KOPT-K1 (cell line): ENCODE measurements at regions not wholly inside any gene's neighbourhood (a gene's known extent, or its start where the extent isn't known, plus 50 kb on each side); places are given as distances from the start of the nearest gene placed in this dataset.

Experiments used
- H3K27ac ChIP-seq: fragments of 200-600 bp; sonication (generic); 2 replicates; pipeline ENCODE4 v1.5.1; 2016; ENCODE audit warnings: antibody characterized with exemption, mild to moderate bottlenecking, low read depth, low read length; ENCODE audit not compliant: poor library complexity, severe bottlenecking
- H3K36me3 ChIP-seq: fragments of 200-600 bp; sonication (generic); 2 replicates; pipeline ENCODE4 v1.5.1; 2017; ENCODE audit warnings: antibody characterized with exemption, mild to moderate bottlenecking, low read length, moderate library complexity; ENCODE audit not compliant: insufficient read depth
- H3K9me3 ChIP-seq: fragments of 200-600 bp; sonication (generic); 2 replicates; pipeline ENCODE4 v1.5.1; 2017; ENCODE audit warnings: antibody characterized with exemption, low read length, mild to moderate bottlenecking; ENCODE audit not compliant: insufficient read depth, poor library complexity, severe bottlenecking

GRCh38 chr5:158644301-158644700, 455.4 kb downstream of the EBF1 start:
- Histone ChIP-seq H3K27ac (no peak overlapping the region), H3K36me3 (no peaks in the 10 kb centered on the region), H3K9me3 (no peaks in the 10 kb centered on the region)

- Histone ChIP-seq H3K27ac (no peak overlapping the region), H3K36me3 (no peaks in the 10 kb centered on the region), H3K9me3 (no peaks in the 10 kb centered on the region)
These were observed 455.9 kb downstream of the EBF1 start for GRCh38 chr5:158643840-158644239.

GRCh38 chr5:158642879-158643278, 456.8 kb downstream of the EBF1 start:
- H3K36me3 ChIP-seq = no peaks in the 10 kb centered on the region

GRCh38 chr5:158641016-158641415, 458.7 kb downstream of the EBF1 start:
- H3K9me3 ChIP-seq = no peaks in the 10 kb centered on the region
- H3K27ac ChIP-seq = no peak overlapping the region
- no peaks in the 10 kb centered on the region for H3K36me3 ChIP-seq

More at GRCh38 chr5:158642879-158643278, 456.8 kb downstream of the EBF1 start:
- Histone ChIP-seq H3K9me3 (no peaks in the 10 kb centered on the region), H3K27ac (no peak overlapping the region)

- H3K27ac ChIP-seq = no peak overlapping the region
- H3K36me3 ChIP-seq = no peaks in the 10 kb centered on the region
- no peaks in the 10 kb centered on the region for H3K9me3 ChIP-seq
These were observed 459.1 kb downstream of the EBF1 start for GRCh38 chr5:158640593-158640980.

- H3K36me3 ChIP-seq = no peaks in the 10 kb centered on the region
- no peaks in the 10 kb centered on the region for H3K9me3 ChIP-seq
- no peak overlapping the region for H3K27ac ChIP-seq
These were observed 459.7 kb downstream of the EBF1 start for GRCh38 chr5:158639881-158640592.

- Histone ChIP-seq H3K27ac (no peak overlapping the region), H3K9me3 (no peaks in the 10 kb centered on the region), H3K36me3 (no peaks in the 10 kb centered on the region)
These were observed 461.3 kb downstream of the EBF1 start for GRCh38 chr5:158638396-158638795.

- H3K9me3 ChIP-seq = no peaks in the 10 kb centered on the region
These were observed 462.7 kb downstream of the EBF1 start for GRCh38 chr5:158637039-158637438.

GRCh38 chr5:158635565-158635964, 464.2 kb downstream of the EBF1 start:
- no peaks in the 10 kb centered on the region for H3K36me3 ChIP-seq
- H3K9me3 ChIP-seq = no peaks in the 10 kb centered on the region
- H3K27ac ChIP-seq = no peak overlapping the region

More at GRCh38 chr5:158637039-158637438, 462.7 kb downstream of the EBF1 start:
- H3K27ac ChIP-seq = no peak overlapping the region
- no peaks in the 10 kb centered on the region for H3K36me3 ChIP-seq

- no peaks in the 10 kb centered on the region for H3K36me3 ChIP-seq
- no peaks in the 10 kb centered on the region for H3K9me3 ChIP-seq
These were observed 465.0 kb downstream of the EBF1 start for GRCh38 chr5:158634714-158635113.

GRCh38 chr5:158629591-158630312, 470.0 kb downstream of the EBF1 start:
- Histone ChIP-seq H3K9me3 (no peaks in the 10 kb centered on the region), H3K36me3 (no peaks in the 10 kb centered on the region), H3K27ac (no peak overlapping the region)

More at GRCh38 chr5:158634714-158635113, 465.0 kb downstream of the EBF1 start:
- no peak overlapping the region for H3K27ac ChIP-seq

GRCh38 chr5:158626718-158627117, 473.0 kb downstream of the EBF1 start:
- Histone ChIP-seq H3K9me3 (no peaks in the 10 kb centered on the region), H3K36me3 (no peaks in the 10 kb centered on the region), H3K27ac (no peak overlapping the region)

- Histone ChIP-seq H3K9me3 (no peaks in the 10 kb centered on the region), H3K27ac (no peak overlapping the region), H3K36me3 (no peaks in the 10 kb centered on the region)
These were observed 475.7 kb downstream of the EBF1 start for GRCh38 chr5:158623971-158624370.

GRCh38 chr5:158621391-158621790, 478.3 kb downstream of the EBF1 start:
- no peaks in the 10 kb centered on the region for H3K9me3 ChIP-seq
- no peak overlapping the region for H3K27ac ChIP-seq
- no peaks in the 10 kb centered on the region for H3K36me3 ChIP-seq

- no peaks in the 10 kb centered on the region for H3K36me3 ChIP-seq
- H3K9me3 ChIP-seq = no peaks in the 10 kb centered on the region
- H3K27ac ChIP-seq = no peak overlapping the region
These were observed 480.5 kb downstream of the EBF1 start for GRCh38 chr5:158619083-158619788.
